Neural cell (in vitro differentiated cells): ENCODE measurements at regions not wholly inside any gene's neighbourhood (a gene's known extent, or its start where the extent isn't known, plus 50 kb on each side); places are given as distances from the start of the nearest gene placed in this dataset.

Source experiments
- EP300 ChIP-seq: fragments of 450-650 bp; conservative IDR thresholded peaks from 2 replicates; pipeline ENCODE4 v1.6.1; 2014; ENCODE audit warnings: antibody characterized with exemption, mild to moderate bottlenecking, moderate library complexity; ENCODE audit not compliant: poor library complexity, severe bottlenecking
- EZH2 ChIP-seq: fragments of 200-600, 300-800 bp; shearing (Covaris generic), sonication (generic); IDR thresholded peaks from 2 replicates; pipeline ENCODE4 v1.6.1; 2014; ENCODE audit warnings: antibody characterized with exemption, low read length, borderline replicate concordance, mild to moderate bottlenecking; ENCODE audit not compliant: insufficient read depth, poor library complexity, severe bottlenecking
- MXI1 ChIP-seq: fragments of 450-650 bp; conservative IDR thresholded peaks from 2 replicates; pipeline ENCODE4 v1.6.1; 2014; ENCODE audit warnings: antibody characterized with exemption, mild to moderate bottlenecking; ENCODE audit not compliant: poor library complexity, severe bottlenecking
- POLR2AphosphoS5 ChIP-seq: IDR thresholded peaks from 2 replicates; pipeline ENCODE4 v1.6.1; 2012
- RAD21 ChIP-seq: fragments of 450-650 bp; conservative IDR thresholded peaks from 2 replicates; pipeline ENCODE4 v1.6.1; 2014; ENCODE audit warnings: antibody characterized with exemption, mild to moderate bottlenecking, moderate library complexity
- REST ChIP-seq: IDR thresholded peaks from 2 replicates; pipeline ENCODE4 v1.6.1; 2012; ENCODE audit warnings: borderline replicate concordance
- TAF1 ChIP-seq: IDR thresholded peaks from 2 replicates; pipeline ENCODE4 v1.6.1; 2012; ENCODE audit warnings: low read depth
- TF ChIP-seq, protein P1 (sequence below): fragments of 450-650 bp; IDR thresholded peaks from 2 replicates; pipeline ENCODE4 v1.5.1; 2014; ENCODE audit warnings: antibody characterized with exemption, mild to moderate bottlenecking, moderate library complexity; ENCODE audit not compliant: poor library complexity, severe bottlenecking

DNA sequence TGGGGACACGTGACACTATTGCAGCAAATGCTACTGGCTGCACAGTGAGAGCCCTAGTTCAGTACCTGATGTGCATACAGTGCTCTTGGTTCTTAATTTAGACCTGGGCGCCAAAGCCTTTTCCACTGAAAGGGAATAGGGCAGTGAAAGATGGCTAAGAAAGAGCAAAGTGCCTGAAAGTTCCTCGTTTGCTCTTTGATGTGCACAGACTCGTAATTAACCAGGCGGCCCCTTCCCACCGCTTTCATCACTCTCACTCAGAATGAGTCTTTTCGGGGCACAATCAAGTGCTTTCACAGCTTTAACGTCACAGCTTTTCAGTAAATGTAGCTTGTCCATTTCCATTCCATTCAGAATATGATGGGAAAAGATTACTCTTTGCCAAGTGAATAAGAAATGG is 116.6 kb upstream of the ADRA1B start:
- TF ChIP-seq, protein P1, sequence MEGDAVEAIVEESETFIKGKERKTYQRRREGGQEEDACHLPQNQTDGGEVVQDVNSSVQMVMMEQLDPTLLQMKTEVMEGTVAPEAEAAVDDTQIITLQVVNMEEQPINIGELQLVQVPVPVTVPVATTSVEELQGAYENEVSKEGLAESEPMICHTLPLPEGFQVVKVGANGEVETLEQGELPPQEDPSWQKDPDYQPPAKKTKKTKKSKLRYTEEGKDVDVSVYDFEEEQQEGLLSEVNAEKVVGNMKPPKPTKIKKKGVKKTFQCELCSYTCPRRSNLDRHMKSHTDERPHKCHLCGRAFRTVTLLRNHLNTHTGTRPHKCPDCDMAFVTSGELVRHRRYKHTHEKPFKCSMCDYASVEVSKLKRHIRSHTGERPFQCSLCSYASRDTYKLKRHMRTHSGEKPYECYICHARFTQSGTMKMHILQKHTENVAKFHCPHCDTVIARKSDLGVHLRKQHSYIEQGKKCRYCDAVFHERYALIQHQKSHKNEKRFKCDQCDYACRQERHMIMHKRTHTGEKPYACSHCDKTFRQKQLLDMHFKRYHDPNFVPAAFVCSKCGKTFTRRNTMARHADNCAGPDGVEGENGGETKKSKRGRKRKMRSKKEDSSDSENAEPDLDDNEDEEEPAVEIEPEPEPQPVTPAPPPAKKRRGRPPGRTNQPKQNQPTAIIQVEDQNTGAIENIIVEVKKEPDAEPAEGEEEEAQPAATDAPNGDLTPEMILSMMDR: no peak
- no peak for TF ChIP-seq POLR2AphosphoS5
- no peak for TF ChIP-seq EP300
- TF ChIP-seq EZH2: no peak
- TF ChIP-seq MXI1: no peak
- no peak for TF ChIP-seq REST
- TF ChIP-seq RAD21: no peak
- no peak for TF ChIP-seq TAF1
